GM19397 (cell line): ENCODE measurements at regions not wholly inside any gene's neighbourhood (a gene's known extent, or its start where the extent isn't known, plus 50 kb on each side); places are given as distances from the start of the nearest gene placed in this dataset.

Experiments used
- ATAC-seq: cut with Tn5 transposase; IDR thresholded peaks from one replicate; pipeline ENCODE4 v1.9.1; 2021; ENCODE audit warnings: mild to moderate bottlenecking, moderate library complexity; ENCODE audit not compliant: unreplicated experiment

DNA sequence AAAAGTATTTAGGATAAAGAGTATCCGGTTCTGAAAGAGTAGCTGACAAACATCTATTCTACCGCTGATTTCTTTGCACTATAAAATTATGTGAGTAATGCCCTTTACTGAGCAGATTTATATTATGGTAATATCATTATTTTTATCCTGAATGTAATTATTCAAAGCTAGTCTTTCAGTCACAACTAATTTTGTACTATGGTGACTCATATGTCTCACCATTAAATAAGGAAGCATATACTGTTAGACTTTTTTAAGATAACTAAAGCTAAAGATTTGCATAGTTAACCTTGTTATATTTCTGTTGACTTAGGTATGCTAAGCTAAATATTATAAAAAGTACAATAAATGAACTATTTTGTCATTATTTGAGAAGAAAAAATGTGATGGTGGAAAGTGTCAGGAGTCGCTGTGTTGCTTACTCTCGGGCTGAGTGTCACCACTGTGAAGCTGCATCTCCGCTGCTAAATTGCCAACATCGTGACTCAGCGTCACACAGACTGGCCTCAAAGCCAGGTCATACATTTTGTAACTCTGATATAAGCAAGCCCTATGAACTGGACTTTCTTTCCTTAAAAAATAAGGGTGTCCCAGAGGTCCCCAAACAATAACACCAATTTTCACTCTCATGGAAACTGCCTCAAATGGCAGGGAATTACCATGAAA lies 69.1 kb upstream of the SSTR1 start:
- ATAC-seq, result peak; percentile 65

- no peak for ATAC-seq
Measured at GRCh38 chr14:38139926-38140325, 67.8 kb upstream of the SSTR1 start.

DNA sequence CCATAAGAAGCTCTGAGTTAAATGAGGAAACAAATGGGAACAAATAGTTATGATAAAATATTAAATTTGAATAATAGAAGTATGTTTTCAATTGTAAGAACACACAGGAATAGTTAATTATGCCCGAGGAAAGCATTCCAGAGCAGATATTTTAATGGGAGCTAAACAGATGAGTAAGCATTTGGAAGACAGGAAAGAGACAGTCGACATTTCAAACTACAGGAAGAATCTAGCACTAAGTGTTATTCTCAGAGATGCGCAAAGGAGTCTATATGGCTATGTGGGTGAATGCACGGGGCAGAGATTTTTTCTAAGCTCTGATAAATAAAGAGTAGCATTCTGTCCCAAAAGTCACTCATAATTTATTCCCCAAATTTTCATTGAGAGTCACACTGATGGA lies 64.5 kb upstream of the SSTR1 start:
- ATAC-seq, result no peak

DNA sequence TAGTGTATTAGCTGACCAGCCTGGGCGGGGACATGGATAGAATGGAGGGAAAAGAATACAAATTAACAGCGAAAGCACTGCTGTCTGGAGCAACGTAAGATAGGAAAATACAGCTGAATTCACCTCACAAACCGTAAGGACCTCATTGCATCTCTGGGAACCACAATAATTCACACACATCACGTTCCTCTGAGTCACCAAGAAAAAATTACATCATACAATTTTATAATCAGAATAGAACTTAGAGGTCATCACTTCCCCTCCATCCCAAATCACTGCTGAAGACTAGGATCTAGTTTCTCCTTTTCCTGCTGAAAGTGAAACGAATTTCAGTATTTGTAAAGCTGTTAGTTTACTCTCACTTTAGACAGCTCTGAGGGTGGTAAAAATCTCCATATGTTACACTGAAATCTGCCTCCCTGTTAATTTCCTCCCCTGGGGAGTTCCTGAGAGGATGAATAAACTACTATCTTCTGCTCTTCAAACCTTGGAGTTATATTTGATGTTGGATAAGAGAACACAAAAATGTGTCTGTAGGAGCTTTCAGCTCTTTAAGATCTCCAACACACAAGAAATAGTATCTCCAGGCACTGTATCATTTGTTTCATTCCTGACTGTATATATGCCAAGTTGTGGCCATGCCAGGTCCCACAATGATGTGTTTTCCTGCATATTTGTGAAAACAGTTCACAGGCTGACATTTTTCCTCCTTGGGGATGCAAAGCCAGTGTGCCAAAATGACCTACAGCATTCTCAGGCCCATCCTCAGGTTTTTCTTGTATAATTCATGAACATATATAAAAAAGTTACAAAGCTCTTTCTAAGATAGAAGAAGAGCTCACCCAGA lies 63.8 kb upstream of the SSTR1 start:
- ATAC-seq, result no peak

DNA sequence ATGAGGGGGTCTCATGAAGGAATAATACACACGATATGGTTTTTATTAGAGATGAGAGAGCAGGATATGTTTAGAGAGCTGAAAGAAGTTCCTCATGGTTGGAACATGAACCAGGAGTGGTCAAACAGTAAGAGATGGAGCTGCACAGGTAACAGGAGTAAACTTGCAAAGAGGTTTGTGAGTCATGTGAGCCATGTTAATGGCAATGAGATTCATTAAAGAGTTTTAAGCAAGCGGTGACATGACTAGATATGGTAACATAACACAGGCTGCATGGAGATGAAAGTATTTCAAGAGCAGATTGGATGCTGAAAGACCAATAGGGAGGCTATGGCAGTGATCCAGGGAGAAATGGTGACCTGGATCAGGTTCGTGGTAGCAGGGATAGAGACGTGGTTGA lies 62.6 kb upstream of the SSTR1 start:
- ATAC-seq, result no peak

- no peak for ATAC-seq
Measured at GRCh38 chr14:38150075-38150474, 57.6 kb upstream of the SSTR1 start.
